Large intestine (tissue), 3 donors: ENCODE measurements at regions not wholly inside any gene's neighbourhood (a gene's known extent, or its start where the extent isn't known, plus 50 kb on each side); places are given as distances from the start of the nearest gene placed in this dataset.

Experiments used
- DNase-seq, 2 donors: peaks; one replicate each; pipeline versions ENCODE4 v3.0.0 to v3.0.0-alpha.2; 2013
- H3K27ac ChIP-seq: one replicate; pipeline ENCODE4 v1.5.1; 2013; ENCODE audit warnings: low read length
- H3K27me3 ChIP-seq: 2 replicates; pipeline ENCODE4 v1.6.1; 2013; ENCODE audit warnings: low read length; ENCODE audit not compliant: control insufficient read depth, insufficient read depth
- H3K36me3 ChIP-seq: 2 replicates; pipeline ENCODE4 v1.6.1; 2013; ENCODE audit warnings: low read length; ENCODE audit not compliant: control insufficient read depth, insufficient read depth
- H3K4me1 ChIP-seq: one replicate; pipeline ENCODE4 v1.6.1; 2013; ENCODE audit warnings: low read length; ENCODE audit not compliant: control insufficient read depth, insufficient read depth
- H3K4me3 ChIP-seq: one replicate; pipeline ENCODE4 v1.5.1; 2013; ENCODE audit warnings: low read length
- H3K9me3 ChIP-seq: one replicate; pipeline ENCODE4 v1.6.1; 2013; ENCODE audit warnings: mild to moderate bottlenecking, low read depth, low read length, moderate library complexity; ENCODE audit not compliant: control insufficient read depth
- WGBS: methylation state at CpG from one replicate; pipeline ENCODE4 v1.1.5; 2013; ENCODE audit warnings: low lambda C conversion rate; ENCODE audit not compliant: insufficient coverage; 5-methylcytosine and 5-hydroxymethylcytosine counted together

- H3K4me1 ChIP-seq = no peaks in the 10 kb centered on the region
- H3K27ac ChIP-seq = no peak overlapping the region
- WGBS = 67% methylated on average over 3 of the region's 3 CpGs
- DNase-seq = no peak
- peaks cover 8% of the 10 kb centered on the region for H3K27me3 ChIP-seq
- no peaks in the 10 kb centered on the region for H3K9me3 ChIP-seq
- no peak overlapping the region for H3K4me3 ChIP-seq
- no peaks in the 10 kb centered on the region for H3K36me3 ChIP-seq
Measured at GRCh38 chr9:108803428-108804065, 52.2 kb downstream of the ACTL7B start.

- DNase-seq = no peak
- H3K36me3 ChIP-seq = no peaks in the 10 kb centered on the region
- no peaks in the 10 kb centered on the region for H3K9me3 ChIP-seq
- H3K27me3 ChIP-seq = peaks cover 8% of the 10 kb centered on the region
- no CpG with 5 or more reads among the region's 4 CpGs for WGBS
- H3K4me1 ChIP-seq = no peaks in the 10 kb centered on the region
- H3K4me3 ChIP-seq = no peak overlapping the region
- H3K27ac ChIP-seq = no peak overlapping the region
Measured at GRCh38 chr9:108802967-108803366, 52.8 kb downstream of the ACTL7B start.

GRCh38 chr9:108801949-108802348 is 53.8 kb downstream of the ACTL7B start:
- Histone ChIP-seq H3K27me3 (peaks cover 5% of the 10 kb centered on the region), H3K36me3 (no peaks in the 10 kb centered on the region), H3K27ac (no peak overlapping the region), H3K9me3 (no peaks in the 10 kb centered on the region), H3K4me1 (no peaks in the 10 kb centered on the region), H3K4me3 (no peak overlapping the region)
- no peak for DNase-seq
- 40% methylated on average over 1 of the region's 2 CpGs for WGBS

- no CpG with 5 or more reads among the region's 3 CpGs for WGBS
- Histone ChIP-seq H3K4me1 (no peaks in the 10 kb centered on the region), H3K36me3 (no peaks in the 10 kb centered on the region), H3K4me3 (no peak overlapping the region), H3K9me3 (no peaks in the 10 kb centered on the region), H3K27ac (no peak overlapping the region), H3K27me3 (peaks cover 3% of the 10 kb centered on the region)
- no peak for DNase-seq
Measured at GRCh38 chr9:108800632-108801099, 55.1 kb downstream of the ACTL7B start.

- Histone ChIP-seq H3K27me3 (no peaks in the 10 kb centered on the region), H3K4me3 (no peak overlapping the region), H3K36me3 (no peaks in the 10 kb centered on the region), H3K9me3 (no peaks in the 10 kb centered on the region), H3K4me1 (no peaks in the 10 kb centered on the region), H3K27ac (no peak overlapping the region)
- DNase-seq = no peak
- WGBS = no CpG with 5 or more reads among the region's 4 CpGs
Measured at GRCh38 chr9:108793573-108793972, 62.2 kb downstream of the ACTL7B start.

GRCh38 chr9:108789742-108790141 is 66.0 kb downstream of the ACTL7B start:
- Histone ChIP-seq H3K27ac (no peak overlapping the region), H3K4me1 (no peaks in the 10 kb centered on the region), H3K4me3 (no peak overlapping the region), H3K36me3 (no peaks in the 10 kb centered on the region), H3K9me3 (no peaks in the 10 kb centered on the region), H3K27me3 (no peaks in the 10 kb centered on the region)
- no peak for DNase-seq
- no CpG with 5 or more reads among the region's 2 CpGs for WGBS

GRCh38 chr9:108787690-108788048 is 68.1 kb downstream of the ACTL7B start:
- WGBS = no CpG with 5 or more reads among the region's 7 CpGs
- Histone ChIP-seq H3K4me3 (no peak overlapping the region), H3K27ac (no peak overlapping the region), H3K4me1 (no peaks in the 10 kb centered on the region), H3K36me3 (no peaks in the 10 kb centered on the region), H3K9me3 (no peaks in the 10 kb centered on the region), H3K27me3 (no peaks in the 10 kb centered on the region)
- no peak for DNase-seq

GRCh38 chr9:108786901-108787689 is 68.7 kb downstream of the ACTL7B start:
- Histone ChIP-seq H3K27ac (no peak overlapping the region), H3K4me1 (no peaks in the 10 kb centered on the region), H3K27me3 (no peaks in the 10 kb centered on the region), H3K4me3 (no peak overlapping the region), H3K36me3 (no peaks in the 10 kb centered on the region), H3K9me3 (no peaks in the 10 kb centered on the region)
- no peak for DNase-seq
- no CpG with 5 or more reads among the region's 5 CpGs for WGBS

- H3K27ac ChIP-seq = no peak overlapping the region
- no CpG with 5 or more reads among the region's 4 CpGs for WGBS
Measured at GRCh38 chr9:108786322-108786721, 69.5 kb downstream of the ACTL7B start.

GRCh38 chr9:108784998-108785397 is 70.8 kb downstream of the ACTL7B start:
- no peak overlapping the region for H3K27ac ChIP-seq
- no CpG with 5 or more reads among the region's 3 CpGs for WGBS
- no peak for DNase-seq

More at GRCh38 chr9:108786322-108786721, 69.5 kb downstream of the ACTL7B start:
- Histone ChIP-seq H3K36me3 (no peaks in the 10 kb centered on the region), H3K4me1 (peaks cover 3% of the 10 kb centered on the region), H3K4me3 (no peak overlapping the region), H3K27me3 (no peaks in the 10 kb centered on the region), H3K9me3 (no peaks in the 10 kb centered on the region)
- DNase-seq = no peak

More at GRCh38 chr9:108784998-108785397, 70.8 kb downstream of the ACTL7B start:
- H3K4me3 ChIP-seq = no peak overlapping the region
- H3K4me1 ChIP-seq = peaks cover 5% of the 10 kb centered on the region
- no peaks in the 10 kb centered on the region for H3K27me3 ChIP-seq
- no peaks in the 10 kb centered on the region for H3K9me3 ChIP-seq
- no peaks in the 10 kb centered on the region for H3K36me3 ChIP-seq
